ENCODE measurements at regions not wholly inside any gene's neighbourhood (a gene's known extent, or its start where the extent isn't known, plus 50 kb on each side); places are given as distances from the start of the nearest gene placed in this dataset.
"Not testable (repeated sequence)": the region's sequence is repeated elsewhere in the genome, so short reads cannot be mapped to it uniquely, and the experiment has no call there.

GRCh38 chr4:57943682-57944081, 833.5 kb upstream of the IGFBP7 start:
- Histone ChIP-seq H3K27me3 (ENCODE audit: control insufficient read depth, insufficient read depth, low read length) (no peaks in the 10 kb centered on the region), H3K9me3 (ENCODE audit: control insufficient read depth, insufficient read depth, low read length) (no peaks in the 10 kb centered on the region), H3K36me3 (ENCODE audit: control insufficient read depth, insufficient read depth, low read length) (no peaks in the 10 kb centered on the region), H3K4me3 (ENCODE audit: low read length) (no peak overlapping the region), H3K27ac (ENCODE audit: low read length) (no peak overlapping the region), H3K4me1 (ENCODE audit: control insufficient read depth, insufficient read depth, low read length) (no peaks in the 10 kb centered on the region)
- Mint-ChIP-seq H3K9me3 (peaks cover 0 to 3% of the 10 kb centered on the region in 2 donors), H3K36me3 (no peaks in the 10 kb centered on the region), H3K27ac (no peak overlapping the region), H3K27me3 (ENCODE audit: low read depth in 2 of 2) (no peaks in the 10 kb centered on the region), H3K4me3 (no peak overlapping the region), H3K4me1 (no peaks in the 10 kb centered on the region)
- intact Hi-C loops (cut with micrococcal nuclease), result no loop called here
- ATAC-seq (no peak), DNase-seq (no peak)
- 36% methylated on average over 8 of the region's 8 CpGs for WGBS (ENCODE audit: insufficient coverage)
- no peak for TF ChIP-seq CTCF (IDR thresholded peaks at IDR 0.05)

GRCh38 chr4:57937326-57937725, 827.1 kb upstream of the IGFBP7 start:
- not testable (repeated sequence) for H3K9me3 ChIP-seq (ENCODE audit: control insufficient read depth, insufficient read depth, low read length); H3K27me3 ChIP-seq (ENCODE audit: control insufficient read depth, insufficient read depth, low read length)
- H3K9me3 Mint-ChIP-seq, result peaks cover 2 to 14% of the 10 kb centered on the region in 2 donors

GRCh38 chr4:57926311-57926710, 816.1 kb upstream of the IGFBP7 start:
- no peak overlapping the region for H3K27ac ChIP-seq (ENCODE audit: low read length)
- H3K27me3 Mint-ChIP-seq (ENCODE audit: low read depth in 2 of 2), result no peaks in the 10 kb centered on the region
- H3K27me3 ChIP-seq (ENCODE audit: control insufficient read depth, insufficient read depth, low read length), result no peaks in the 10 kb centered on the region
- H3K9me3 Mint-ChIP-seq, result peaks cover 3 to 5% of the 10 kb centered on the region in 2 donors
- WGBS (ENCODE audit: insufficient coverage), result 72% methylated on average over 2 of the region's 3 CpGs
- no peaks in the 10 kb centered on the region for H3K36me3 Mint-ChIP-seq
- no peaks in the 10 kb centered on the region for H3K4me1 ChIP-seq (ENCODE audit: control insufficient read depth, insufficient read depth, low read length)
- intact Hi-C loops (cut with micrococcal nuclease), result no loop called here
- ATAC-seq (no peak), DNase-seq (no peak)
- H3K4me3 ChIP-seq (ENCODE audit: low read length), result no peak overlapping the region
- H3K4me3 Mint-ChIP-seq, result no peak overlapping the region
- H3K36me3 ChIP-seq (ENCODE audit: control insufficient read depth, insufficient read depth, low read length), result no peaks in the 10 kb centered on the region
- H3K27ac Mint-ChIP-seq, result no peak overlapping the region
- no peaks in the 10 kb centered on the region for H3K9me3 ChIP-seq (ENCODE audit: control insufficient read depth, insufficient read depth, low read length)
- TF ChIP-seq CTCF (IDR thresholded peaks at IDR 0.05), result no peak
- H3K4me1 Mint-ChIP-seq, result no peaks in the 10 kb centered on the region

More at GRCh38 chr4:57937326-57937725, 827.1 kb upstream of the IGFBP7 start:
- H3K36me3 Mint-ChIP-seq; H3K27me3 Mint-ChIP-seq (ENCODE audit: low read depth in 2 of 2); H3K27ac ChIP-seq (ENCODE audit: low read length); intact Hi-C loops (cut with micrococcal nuclease); H3K4me1 ChIP-seq (ENCODE audit: control insufficient read depth, insufficient read depth, low read length); H3K4me3 Mint-ChIP-seq; H3K36me3 ChIP-seq (ENCODE audit: control insufficient read depth, insufficient read depth, low read length); DNase-seq; H3K27ac Mint-ChIP-seq; H3K4me3 ChIP-seq (ENCODE audit: low read length); ATAC-seq; H3K4me1 Mint-ChIP-seq: not testable (repeated sequence)
- WGBS (ENCODE audit: insufficient coverage), result 80% methylated on average over 2 of the region's 2 CpGs

- H3K4me3 Mint-ChIP-seq, result no peak overlapping the region
- no peaks in the 10 kb centered on the region for H3K27me3 Mint-ChIP-seq (ENCODE audit: low read depth in 2 of 2)
These were observed 814.8 kb upstream of the IGFBP7 start for GRCh38 chr4:57924951-57925350.

More at GRCh38 chr4:57924951-57925350, 814.8 kb upstream of the IGFBP7 start:
- DNase-seq, result no peak
- intact Hi-C loops (cut with micrococcal nuclease), result no loop called here
- Histone ChIP-seq H3K9me3 (ENCODE audit: control insufficient read depth, insufficient read depth, low read length) (no peaks in the 10 kb centered on the region), H3K4me1 (ENCODE audit: control insufficient read depth, insufficient read depth, low read length) (no peaks in the 10 kb centered on the region), H3K27ac (ENCODE audit: low read length) (no peak overlapping the region), H3K36me3 (ENCODE audit: control insufficient read depth, insufficient read depth, low read length) (no peaks in the 10 kb centered on the region), H3K4me3 (ENCODE audit: low read length) (no peak overlapping the region), H3K27me3 (ENCODE audit: control insufficient read depth, insufficient read depth, low read length) (no peaks in the 10 kb centered on the region)
- H3K27ac Mint-ChIP-seq, result no peak overlapping the region
- peaks cover 3 to 4% of the 10 kb centered on the region in 2 donors for H3K9me3 Mint-ChIP-seq
- no peaks in the 10 kb centered on the region for H3K4me1 Mint-ChIP-seq
- no peak for TF ChIP-seq CTCF (IDR thresholded peaks at IDR 0.05)
- no peak for ATAC-seq
- 75% methylated on average over 1 of the region's 1 CpG for WGBS (ENCODE audit: insufficient coverage)
- no peaks in the 10 kb centered on the region for H3K36me3 Mint-ChIP-seq

Measured in natural killer cell (primary cell).